Renal cortical epithelial cell (primary cell): ENCODE measurements at regions not wholly inside any gene's neighbourhood (a gene's known extent, or its start where the extent isn't known, plus 50 kb on each side); places are given as distances from the start of the nearest gene placed in this dataset.
A peak's percentile ranks its signal among the peaks of the same experiment; 100 is the strongest.

Experiments used
- DNase-seq: peaks from one replicate; pipeline ENCODE4 v3.0.0-alpha.2; 2011; ENCODE audit warnings: low read depth

- no peak for DNase-seq
Observed at GRCh38 chr2:156164091-156164720, 168.3 kb downstream of the NR4A2 start.

DNA sequence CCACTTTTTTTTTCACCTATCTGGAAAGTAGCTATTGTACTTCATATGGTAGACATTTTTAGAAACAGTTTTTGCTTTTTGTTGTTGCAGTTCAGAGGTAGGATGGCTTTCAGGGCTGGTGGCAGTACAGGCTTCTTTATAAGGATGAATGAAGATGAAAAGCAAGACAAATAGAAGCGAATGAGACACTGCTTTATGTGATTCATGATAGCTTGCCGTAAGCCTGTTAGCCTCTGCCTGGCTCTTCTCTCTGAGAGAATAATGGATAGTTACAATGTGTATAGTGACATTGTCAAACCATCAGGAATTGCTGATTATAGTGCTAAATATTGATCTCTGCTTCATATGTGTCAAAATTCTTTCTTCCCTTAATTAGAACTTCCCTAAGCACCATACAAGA lies 173.7 kb downstream of the NR4A2 start:
- no peak for DNase-seq

DNA sequence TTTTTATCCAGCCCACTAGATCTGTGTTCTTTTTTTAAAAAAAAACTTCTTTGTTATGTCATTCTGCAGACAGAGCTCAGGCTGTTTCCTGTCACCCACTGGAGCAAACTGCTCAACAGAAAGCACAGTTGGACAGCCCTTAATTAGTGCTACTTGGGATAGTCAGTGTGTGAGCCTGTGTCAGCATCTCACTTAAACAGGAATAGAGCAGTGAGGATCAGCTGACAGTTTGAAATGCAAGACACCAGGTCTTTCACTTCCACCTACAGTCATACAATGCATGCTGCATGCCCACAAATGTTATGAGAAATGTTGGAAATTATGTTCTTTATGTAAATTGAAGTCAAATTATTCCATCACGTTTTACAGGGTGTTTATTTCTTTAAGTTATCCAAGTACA lies 174.9 kb downstream of the NR4A2 start:
- no peak for DNase-seq

- peak; percentile 12 for DNase-seq
Observed at GRCh38 chr2:156156580-156156979, 175.9 kb downstream of the NR4A2 start.

- DNase-seq = no peak
Observed at GRCh38 chr2:156155319-156155718, 177.2 kb downstream of the NR4A2 start.

DNA sequence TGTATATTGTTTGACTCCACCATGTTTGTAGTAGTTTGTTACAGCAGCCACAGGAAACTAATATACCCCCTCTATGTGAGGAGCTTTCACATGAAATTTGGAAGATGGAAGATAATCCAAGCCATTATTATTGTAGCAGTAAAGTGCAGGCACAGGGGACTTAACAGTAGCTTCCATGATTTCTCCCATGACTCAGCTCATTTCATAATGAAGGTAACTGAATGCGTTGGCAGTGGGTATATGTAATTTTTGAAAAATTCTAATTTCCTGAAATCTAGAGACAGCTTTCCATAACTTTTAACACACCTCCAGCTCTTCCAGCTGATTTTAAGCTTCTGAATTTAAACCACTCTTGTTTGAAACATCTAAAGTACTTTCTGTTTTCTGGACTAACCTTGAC lies 181.2 kb downstream of the NR4A2 start:
- no peak for DNase-seq

DNA sequence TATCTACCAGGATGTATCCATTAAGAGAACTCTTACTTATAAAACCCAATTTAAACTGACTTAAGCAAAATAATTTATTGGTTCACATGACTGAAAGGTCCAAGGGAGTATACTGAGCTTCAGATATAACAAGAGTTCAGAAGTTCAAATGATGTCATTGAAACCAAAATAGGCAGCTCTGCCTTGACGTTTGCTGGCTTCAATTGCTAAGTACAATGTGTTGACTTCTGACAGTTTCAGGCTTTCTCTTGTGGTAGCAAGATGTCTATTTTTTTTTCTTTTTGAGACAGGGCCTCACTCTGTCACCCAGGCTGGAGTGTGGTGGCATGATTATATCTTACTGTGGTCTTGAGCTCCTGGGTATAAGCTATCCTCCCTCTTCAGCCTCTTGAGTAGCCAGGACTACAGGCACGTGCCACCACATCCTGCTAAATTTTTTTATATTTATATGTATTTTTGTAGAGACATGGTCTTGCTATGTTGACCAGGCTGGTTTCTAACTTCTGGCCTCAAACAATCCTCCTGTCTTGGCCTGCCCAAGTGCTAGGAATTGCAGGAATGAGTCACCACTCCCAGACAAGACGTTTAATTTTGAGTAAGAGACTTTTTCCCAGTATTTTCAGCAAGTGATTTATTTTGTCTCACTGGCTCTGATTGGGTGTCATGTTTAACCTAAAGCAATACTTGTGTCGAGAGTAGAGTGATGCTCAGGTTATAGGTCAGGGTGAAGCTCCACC lies 184.8 kb downstream of the NR4A2 start:
- peak; percentile 6 for DNase-seq

GRCh38 chr2:156145976-156146375 lies 186.5 kb downstream of the NR4A2 start:
- DNase-seq = no peak

GRCh38 chr2:156145469-156145868 lies 187.1 kb downstream of the NR4A2 start:
- no peak for DNase-seq

DNA sequence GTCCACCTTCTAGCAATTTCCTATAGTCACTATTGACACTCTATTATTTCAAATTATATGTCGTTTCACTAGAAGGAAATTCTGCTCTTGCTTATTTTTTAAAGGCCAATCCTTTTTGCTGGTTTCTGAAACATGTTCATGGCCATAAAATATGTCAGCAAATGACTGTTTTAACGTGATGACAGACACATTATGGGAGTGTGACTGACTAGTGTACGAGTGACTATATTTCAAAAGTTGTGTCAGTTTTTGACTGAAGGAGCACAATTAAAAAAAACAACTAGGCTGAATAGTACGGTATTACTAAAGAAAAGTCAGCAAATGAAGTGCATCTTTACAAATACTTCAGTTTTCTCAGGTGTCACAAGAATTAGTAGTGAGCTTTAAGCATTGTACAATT lies 196.0 kb downstream of the NR4A2 start:
- DNase-seq = no peak

DNA sequence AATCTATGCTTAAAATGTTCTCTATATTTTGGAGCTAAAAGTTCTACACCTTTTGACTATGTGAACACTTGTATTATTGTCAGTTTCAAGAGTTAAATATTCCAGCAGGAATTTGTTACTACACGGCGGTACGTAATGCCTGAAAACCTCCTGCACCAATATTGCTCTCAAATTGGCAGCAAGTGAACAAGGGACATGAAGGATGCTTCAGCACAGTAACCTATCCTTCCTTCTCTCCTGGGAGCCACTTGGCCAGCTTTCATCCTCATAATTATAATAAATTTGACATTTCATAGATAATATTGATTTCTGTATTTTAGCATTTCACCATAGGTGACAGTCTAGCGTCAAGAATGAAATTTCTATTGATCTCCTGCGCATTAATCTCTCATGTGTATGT lies 197.6 kb downstream of the NR4A2 start:
- DNase-seq = no peak

DNA sequence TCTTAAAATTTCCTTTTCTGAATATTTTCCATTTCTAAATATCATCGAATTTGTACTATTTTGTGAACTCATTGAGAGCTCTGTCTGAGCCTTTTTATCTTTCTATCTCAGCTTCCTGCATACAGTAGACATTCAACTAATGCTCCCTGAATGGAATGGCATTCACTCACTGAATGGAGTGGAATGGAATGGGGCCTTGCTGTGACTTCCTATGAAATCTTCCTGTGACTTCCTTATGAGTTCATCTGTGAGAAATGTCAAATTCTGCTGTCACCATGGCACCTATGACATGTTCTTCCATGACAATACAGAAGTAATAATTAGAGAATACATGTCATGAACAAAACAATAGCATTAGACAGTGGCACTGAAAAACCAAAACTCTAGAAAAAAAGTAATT lies 199.6 kb downstream of the NR4A2 start:
- no peak for DNase-seq

DNA sequence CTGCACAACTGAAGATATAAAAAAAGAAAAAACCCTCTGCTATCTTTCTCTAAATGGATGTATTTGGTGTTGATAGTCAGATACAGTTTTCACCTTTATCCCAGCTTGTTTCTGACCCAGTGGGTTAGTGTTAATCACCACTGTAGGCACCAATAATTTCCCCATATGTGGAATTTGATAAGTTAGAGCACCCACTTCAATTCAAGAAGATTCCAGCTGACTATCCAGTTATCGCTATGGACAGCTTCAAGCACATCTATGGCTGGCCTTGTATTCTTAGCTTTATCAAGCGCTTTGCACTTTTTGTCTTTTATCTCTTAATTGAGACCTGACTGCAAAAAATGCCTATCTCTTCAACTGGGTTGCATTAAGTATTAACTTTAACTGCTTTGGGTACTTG lies 200.4 kb downstream of the NR4A2 start:
- DNase-seq = no peak

GRCh38 chr2:156129227-156129626 lies 203.3 kb downstream of the NR4A2 start:
- no peak for DNase-seq

- DNase-seq = no peak
Observed at GRCh38 chr2:156125018-156125417, 207.5 kb downstream of the NR4A2 start.

DNA sequence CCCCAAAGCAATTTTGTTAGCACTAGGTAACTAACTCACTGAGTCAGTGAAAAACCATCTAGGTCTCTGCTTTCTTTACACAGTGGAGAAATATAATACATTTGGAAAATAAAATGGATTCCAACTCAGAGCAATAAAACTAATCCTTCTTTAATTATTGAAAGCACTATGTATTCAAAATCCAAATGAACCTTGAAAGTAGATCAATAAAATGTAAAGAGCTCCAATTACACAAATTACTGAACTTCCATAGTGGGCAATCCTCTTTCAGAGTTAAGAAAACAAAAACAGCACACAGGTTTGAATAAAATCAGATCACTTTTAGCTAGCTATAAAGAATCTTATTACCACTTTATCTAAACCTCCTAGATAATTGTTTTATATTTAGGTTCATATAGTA lies 208.1 kb downstream of the NR4A2 start:
- no peak for DNase-seq

GRCh38 chr2:156118753-156119416 lies 213.6 kb downstream of the NR4A2 start:
- DNase-seq = no peak

DNA sequence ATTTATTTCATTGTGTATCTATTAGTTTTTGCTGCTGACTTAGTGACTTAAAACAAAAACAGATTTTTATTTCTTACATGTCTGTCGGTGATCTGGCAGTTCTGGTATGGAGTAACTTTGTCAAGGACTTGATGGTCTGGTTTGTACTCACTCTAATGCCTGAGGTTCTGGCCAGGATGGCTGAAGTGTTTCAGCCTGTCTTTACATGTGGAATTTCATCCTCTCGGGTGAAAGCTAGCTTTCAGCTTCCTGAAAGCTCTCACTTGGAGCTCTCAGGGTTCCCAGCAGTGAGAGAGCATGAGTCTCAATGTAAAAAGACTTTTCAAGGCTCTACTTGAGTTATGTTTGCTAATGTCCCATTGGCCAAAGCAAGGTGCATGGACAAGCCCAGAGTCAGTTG lies 216.4 kb downstream of the NR4A2 start:
- DNase-seq = no peak

DNA sequence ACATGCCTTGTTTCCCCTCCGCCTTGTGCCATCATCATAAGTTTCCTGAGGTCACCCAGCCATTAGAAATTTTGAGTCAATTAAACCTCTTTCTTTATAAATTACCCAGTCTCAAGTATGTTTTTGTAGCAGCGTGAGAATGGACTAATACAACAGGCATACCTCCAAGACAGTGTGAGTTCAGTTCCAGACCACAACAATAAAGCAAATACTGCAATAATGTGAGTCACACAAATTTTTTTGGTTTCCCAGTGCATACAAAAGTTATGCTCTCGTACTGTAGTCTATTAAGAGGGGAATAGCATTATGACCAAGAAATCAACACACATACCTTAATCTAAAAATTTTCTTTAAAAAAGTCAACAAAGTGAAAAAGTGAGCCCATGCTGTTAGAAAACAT lies 217.2 kb downstream of the NR4A2 start:
- peak; percentile 36 for DNase-seq

GRCh38 chr2:156112323-156112722 lies 220.2 kb downstream of the NR4A2 start:
- DNase-seq = no peak

GRCh38 chr2:156110890-156111289 lies 221.6 kb downstream of the NR4A2 start:
- DNase-seq = peak; percentile 8

DNA sequence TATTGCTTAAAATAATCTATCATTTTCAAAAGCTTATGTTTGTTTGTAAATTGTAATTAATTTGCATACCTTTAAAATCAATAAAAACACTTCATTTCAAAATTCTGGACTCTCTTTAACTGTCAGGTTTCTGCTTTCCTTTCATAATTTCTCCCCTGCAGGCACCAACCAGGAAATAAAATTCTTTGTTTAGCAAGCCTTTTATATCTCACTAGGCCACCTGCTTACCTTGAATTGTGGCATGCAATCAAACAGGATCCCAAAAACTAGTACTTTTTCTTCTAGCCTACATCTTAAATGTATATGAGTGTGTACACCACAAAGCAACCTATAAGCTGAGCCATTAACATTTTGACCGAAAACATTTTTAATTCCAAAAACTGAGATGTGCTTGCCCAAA lies 233.1 kb downstream of the NR4A2 start:
- no peak for DNase-seq

- DNase-seq = no peak
Observed at GRCh38 chr2:156098506-156098905, 234.0 kb downstream of the NR4A2 start.
